Amniotic stem cell (primary cell): ENCODE measurements at regions not wholly inside any gene's neighbourhood (a gene's known extent, or its start where the extent isn't known, plus 50 kb on each side); places are given as distances from the start of the nearest gene placed in this dataset.
A peak's percentile ranks its signal among the peaks of the same experiment; 100 is the strongest.
"Not testable (repeated sequence)": the region's sequence is repeated elsewhere in the genome, so short reads cannot be mapped to it uniquely, and the experiment has no call there.

Experiments used
- DNase-seq: peaks from one replicate; lab custom pipeline; 2025; lab: John Stamatoyannopoulos, UW

DNA sequence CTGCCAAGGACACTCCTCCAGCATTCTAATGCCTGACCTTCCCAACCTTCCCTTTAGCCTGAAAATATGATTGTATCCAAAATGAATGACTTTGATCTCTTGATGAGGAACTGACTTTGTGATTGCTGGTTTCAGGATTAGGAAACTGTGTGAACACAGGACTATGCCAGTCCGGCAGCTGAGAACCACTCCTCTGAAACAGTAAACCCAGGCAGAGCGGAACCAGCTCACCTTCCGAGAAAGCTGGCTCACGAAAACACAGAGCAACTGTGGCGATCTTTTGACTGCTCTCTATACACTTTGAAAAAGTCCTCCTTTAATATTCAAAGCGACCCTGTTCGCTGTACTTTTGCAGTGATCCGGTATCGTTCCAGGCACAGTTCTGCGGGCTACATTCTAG, 258.8 kb upstream of the IRS2 start:
- DNase-seq, result no peak

DNA sequence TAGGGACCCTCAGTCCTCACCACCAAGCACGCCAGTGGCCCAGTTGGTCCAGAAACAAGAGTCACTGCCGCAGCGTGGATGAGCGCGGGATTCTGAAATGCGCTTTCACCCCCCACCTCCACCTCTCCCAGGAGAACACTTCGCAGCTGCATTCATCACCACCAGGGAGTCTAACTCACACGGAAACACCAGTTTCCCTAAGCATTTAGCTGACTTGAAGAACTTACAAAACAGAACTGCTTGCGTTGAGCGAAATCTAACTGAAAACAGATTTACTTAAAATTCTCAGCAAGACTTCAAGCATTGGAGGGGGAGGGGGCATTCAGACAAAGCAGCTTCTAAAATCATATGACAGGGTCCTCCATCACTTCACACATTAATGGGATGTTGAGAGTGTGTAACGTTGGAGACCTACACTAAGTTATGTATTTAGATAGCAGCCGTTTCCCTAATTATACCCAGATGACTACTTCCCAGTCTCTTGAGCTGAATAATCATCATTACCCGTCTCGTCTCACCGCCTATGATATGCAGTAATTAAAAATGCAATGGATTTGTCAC, 258.2 kb upstream of the IRS2 start:
- DNase-seq, result no peak

DNA sequence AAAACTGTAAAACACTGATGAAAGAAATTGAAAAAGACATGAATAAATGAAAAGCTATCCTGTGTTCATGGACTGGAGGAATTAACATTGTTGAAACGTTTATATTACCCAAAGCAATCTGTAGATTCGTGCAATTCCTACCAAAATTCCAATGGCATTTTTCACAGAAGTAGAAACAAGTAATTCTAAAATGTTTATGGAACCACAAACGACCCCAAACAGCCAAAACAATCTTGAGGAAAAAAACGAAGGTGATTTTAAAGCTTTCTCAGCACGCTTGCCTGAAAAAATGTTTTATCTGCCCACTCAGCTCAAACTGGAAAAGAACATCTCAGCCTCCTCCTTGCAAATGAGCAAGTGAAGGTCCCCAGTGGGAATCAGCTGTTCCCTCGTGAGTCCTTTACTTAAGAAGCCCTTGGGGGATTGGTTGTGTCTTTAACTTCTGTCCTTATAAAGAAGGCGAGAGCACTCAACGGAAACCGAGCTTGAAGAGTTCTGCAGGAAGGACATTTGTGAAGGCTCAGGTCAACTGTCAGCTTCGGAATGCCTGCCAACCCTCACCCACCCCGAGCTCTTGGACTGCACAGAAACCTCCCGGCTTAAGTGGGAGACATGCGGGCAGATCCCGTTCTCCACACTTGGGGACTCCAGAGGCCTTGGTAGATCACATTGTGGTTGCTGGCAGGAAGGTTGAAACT, 256.0 kb upstream of the IRS2 start:
- peak; percentile 25 for DNase-seq

DNA sequence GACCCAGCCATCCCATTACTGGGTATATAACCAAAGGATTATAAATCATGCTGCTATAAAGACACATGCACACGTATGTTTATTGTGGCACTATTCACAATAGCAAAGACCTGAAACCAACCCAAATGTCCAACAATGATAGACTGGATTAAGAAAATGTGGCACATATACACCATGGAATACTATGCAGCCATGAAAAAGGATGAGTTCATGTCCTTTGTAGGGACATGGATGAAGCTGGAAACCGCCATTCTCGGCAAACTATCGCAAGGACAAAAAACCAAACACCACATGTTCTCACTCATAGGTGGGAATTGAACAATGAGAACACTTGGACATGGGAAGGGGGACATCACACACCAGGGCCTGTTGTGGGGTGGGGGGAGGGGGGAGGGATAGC, 255.3 kb upstream of the IRS2 start:
- DNase-seq, result not testable (repeated sequence)

DNA sequence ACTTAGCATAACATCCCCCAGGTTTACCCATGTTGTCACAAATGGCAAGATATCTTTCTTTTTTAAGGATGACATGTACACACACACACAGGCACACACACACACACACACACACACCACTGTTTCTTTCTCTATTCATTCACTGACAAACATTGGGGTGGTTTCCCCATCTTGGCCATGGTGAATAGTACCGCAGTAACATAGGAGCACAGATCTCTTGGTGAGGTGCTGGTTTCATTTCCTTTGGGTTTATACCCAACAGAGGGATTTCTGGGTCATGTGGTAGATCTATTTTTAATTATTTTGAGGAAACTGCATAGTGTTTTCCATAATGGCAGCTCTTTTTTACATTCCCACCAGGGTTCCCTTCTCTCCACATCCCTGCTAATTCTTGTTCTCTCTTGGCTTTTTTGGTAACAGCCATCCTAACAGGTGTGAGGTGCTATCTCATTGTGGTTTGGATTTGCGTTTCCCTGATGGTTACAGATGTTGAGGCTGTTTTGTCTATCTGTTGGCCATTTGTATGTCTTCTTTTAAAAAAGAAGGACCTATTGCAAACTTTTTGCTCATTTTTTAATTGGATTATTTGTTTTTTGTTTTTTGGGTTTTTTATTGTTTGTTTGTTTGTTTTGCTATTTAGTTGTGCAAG, 251.7 kb upstream of the IRS2 start:
- DNase-seq, result no peak

DNA sequence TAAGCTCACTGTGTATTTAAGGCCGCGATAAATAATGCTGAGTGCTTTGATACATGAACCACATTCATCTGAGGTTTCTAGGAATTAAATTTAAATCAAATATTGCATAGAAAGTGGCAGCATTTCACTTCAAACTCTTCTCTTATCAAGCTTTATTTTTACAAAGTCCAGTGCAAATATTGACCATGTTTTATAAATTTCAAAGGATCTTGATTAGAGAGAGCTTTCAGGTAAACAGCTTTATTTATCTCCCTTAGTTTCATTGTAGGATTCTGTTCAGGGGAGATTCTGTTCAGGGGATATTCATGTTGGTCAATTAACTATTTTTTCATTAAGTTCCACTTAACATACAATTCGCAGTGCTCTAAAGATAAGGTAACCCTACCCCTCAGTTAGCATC, 249.7 kb upstream of the IRS2 start:
- no peak for DNase-seq

DNA sequence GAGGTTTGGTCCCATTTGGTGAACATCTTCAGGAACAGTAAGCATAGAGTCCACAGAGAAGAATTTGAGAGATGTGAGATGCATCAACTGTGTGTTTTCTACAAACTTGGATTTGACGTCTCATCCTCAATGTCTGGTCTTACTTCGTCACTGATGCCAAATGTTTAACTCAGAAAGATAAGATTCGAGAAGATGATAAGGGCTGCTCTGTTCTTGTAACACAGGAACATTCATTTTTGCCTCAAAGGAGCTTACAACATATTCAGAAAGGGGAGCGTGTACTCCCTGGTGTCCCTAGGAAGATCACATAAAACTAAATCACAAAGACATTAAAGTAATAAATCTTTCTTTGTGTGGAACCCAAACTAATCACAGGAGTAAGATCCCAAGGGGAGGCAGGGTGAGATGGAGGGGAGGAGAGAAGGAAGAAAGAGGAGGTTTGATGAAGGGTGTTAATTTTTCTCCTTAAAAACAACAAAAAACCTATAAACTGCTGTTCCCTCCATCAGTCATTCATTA, 247.7 kb upstream of the IRS2 start:
- DNase-seq, result no peak

DNA sequence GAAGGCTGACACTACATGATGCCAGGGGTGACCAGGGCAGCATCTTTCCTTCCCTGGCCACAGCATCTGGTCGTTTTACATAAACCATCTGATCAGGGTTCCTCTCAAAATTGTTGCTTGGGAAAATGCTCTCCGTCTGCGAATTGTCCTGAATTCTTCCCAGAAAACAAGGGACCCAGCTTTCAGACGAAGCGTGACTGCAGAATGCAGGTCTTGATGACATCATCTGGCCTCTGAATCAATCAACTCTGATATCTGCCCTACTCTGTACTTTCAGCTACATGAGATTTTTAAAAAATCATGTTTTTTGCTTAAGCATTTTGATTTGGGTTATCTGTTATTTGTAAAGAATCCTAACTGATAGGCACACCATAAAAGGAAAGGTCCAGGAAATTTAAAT, 246.6 kb upstream of the IRS2 start:
- DNase-seq, result no peak

DNA sequence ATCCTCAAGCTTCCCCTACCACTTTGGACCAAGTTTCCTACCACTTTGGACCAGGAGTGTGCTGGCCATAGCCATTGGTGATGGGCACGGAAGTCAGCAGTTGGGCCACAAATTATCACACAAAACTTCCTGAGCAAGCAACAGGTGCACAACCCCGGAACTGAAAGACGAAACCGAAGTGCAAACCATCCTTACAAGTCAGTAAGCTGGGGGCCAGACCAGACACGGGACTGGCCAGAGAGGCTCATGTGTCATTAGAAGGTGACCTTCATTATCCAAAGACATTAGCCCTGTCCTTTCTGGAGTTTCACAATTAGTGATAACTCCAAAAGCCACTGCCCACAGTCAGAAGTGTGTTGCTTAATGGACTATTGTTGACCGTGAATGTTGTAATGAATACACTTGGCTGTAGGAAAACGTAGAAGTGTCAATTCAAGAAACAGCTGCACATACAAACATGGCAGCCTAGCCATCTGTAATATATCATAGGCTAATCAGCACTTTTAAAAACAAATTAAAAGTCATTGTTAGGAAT, 244.1 kb upstream of the IRS2 start:
- DNase-seq, result no peak

DNA sequence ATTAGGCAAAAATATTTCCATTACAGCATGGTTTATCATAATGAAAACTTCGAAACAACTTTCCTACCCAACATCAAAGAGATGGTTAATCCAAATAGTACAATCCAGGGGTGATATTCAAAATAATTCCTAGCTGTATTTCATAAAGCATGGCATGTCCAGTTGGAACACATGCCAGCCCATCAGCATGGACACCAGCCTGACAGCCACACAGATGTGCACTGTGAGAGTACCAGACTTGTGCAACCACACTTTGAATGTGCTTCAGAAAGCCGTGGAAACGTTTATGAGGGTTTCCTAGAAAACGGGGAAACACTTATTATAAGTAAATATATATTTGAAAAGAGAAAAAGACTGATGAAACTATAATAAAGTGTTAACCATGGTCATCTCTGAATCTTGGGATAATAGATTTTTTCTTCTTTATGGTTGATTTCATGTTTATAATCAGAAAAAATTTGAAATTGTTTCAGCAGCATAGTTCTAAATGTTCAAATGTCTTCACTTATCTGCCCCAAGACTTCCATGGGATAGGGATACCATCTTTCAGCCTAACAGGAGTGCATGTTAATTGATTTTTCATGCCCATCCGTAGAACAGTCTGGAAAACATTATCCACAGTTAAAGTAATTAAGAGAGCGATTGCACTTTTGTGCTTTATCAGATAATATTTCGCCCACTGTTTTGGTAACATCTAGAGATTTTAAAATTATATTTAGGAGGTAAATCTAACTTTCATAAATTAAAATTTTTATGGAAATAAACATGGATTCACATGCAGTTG, 242.6 kb upstream of the IRS2 start:
- no peak for DNase-seq

DNA sequence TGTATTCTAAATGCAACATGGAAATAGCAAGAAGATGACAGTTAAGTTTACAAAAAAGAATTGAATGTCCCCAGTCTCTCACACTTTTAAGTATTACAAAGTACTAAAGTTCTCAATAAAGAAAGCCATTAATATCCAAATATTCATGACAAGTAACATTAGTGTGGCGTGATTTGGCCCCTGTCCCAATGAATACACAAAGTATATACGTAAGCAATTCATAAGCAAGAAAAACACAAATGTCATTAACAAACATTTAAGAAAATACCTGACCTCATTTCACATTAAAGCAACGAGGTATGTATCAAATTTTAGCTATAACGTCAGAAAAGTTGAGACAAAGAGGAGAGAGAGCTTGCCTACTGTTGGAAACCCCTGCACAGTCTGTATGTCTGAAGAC, 241.9 kb upstream of the IRS2 start:
- DNase-seq, result no peak

DNA sequence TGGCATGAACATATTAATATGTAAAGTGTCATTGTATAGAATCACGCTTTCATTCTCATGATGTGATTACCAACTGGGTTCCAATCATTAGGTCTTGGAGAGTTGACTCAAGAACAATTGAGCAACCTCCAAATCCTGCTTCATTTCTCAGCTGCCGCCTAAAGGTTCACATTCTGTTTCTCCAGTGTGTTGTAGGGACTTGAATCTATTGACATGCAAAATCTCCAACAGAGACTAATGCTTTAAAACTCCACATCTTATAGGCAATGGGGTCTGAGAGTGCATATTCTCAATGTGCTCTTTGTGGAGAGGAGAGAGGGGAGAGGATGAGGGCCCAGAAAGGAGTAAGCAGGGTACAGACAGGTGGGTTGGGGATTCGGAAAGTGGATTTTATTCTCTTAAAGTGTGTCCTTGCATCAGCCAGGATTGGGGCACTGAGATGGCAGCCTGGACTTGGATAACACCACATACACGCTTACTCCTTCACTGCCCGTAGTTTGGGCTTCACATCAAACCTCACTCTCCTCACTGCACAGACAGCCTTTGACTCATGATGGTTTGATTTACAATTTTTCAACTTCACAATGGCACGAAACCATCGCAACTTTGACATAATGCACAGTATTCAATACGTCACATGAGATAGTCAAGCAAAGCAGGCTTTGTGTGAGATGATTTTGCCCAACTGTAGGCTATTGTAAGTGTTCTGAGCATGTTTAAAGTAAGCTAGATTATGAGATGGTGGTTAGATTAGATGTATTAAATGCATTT, 241.3 kb upstream of the IRS2 start:
- DNase-seq, result no peak

DNA sequence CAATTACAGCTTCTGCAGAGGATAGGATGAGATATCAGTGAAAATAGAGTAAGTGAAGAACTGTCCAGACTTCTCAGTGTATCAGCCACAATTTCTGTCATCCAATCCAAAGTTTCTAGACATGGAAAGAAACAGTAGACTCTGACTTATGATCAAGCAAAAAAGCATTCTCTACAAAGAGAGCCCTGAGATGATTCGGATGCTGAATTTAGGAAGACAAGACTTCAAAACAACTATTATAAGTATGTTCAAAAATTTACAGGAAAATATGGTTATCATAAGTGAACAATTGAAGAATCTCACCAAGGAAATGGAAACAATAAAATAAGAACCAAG, 238.2 kb upstream of the IRS2 start:
- DNase-seq, result no peak

DNA sequence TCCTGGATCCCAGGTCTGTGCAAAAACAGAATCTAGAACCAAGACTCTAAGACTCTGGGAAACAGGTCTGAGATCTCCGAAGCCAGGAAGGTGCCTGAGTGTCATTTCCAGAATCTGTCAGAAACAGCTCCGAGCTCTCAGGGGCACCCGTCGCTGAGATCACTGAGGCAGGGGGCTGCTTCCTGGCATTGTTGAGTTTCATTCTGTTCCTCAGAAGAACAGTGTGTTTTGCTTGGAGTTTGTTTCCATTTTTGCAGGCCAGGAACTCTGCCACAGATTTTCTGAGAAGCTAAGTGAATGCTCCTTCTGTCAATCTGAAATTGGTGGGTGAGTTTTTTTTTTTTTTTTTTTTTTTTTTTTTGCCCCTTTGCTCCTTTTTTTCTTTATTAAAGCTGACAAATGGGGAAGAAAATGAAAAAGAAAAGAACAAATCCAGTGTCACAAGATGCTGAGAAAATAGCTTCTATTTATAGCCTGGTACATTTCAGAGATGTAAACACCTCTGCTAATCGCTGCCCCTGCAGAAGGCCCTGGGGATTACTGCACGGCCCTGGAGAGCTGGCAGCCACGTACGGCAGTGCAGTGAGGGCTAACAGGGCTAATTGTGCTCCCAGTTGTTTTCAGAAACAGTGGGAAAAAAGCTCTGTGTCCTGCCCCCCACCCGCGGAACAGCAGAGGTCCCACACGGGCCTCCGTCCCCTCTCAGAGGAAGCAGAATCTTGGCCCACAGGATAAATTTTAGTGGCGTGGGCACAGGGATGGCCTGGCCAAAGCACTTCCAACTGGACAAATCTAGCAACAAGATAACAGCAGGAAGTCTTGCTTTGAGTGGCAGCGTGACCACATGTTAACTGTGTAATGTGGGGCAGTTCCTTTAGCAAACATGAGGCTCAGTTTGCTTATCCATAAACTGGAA, 237.6 kb upstream of the IRS2 start:
- DNase-seq, result no peak

DNA sequence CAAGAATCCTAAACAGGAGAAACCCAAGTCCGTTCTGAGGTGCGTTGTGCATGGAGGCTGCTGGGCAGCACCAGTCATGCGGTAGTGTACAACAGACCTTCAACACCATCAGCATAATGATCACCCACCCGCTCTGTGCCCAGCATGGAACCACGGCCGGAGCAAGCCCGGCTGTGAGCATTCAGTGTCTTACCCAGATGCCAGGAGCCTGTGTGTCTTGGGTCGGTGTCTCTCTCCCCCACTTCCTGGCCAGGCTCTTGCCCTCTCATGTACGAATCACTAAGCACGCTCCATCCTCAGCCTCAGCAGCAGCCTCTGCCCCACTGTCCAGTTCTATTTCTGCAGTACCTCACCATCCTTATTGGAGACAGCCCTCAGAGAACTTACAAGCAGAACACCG, 231.6 kb upstream of the IRS2 start:
- DNase-seq, result no peak

DNA sequence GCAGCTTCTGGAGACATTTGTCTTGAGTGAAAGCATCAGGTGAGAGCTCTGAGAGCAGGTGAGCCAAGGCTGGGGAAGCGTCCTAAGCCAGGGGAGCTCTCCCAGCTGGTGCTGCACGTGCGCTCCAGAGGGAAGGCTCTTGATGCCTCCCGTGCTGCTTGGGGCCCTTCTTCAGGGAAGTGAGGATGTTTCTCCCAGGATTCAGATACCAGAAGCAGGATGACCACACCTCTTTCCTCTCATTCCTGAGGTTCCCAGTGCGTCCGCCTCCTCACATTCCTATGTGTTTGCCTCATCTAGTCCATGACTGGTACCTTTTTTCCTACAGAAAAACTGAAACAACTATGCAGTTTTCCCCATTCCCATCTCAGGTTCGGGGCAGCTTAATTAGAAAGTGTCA, 231.0 kb upstream of the IRS2 start:
- DNase-seq, result peak; percentile 57

DNA sequence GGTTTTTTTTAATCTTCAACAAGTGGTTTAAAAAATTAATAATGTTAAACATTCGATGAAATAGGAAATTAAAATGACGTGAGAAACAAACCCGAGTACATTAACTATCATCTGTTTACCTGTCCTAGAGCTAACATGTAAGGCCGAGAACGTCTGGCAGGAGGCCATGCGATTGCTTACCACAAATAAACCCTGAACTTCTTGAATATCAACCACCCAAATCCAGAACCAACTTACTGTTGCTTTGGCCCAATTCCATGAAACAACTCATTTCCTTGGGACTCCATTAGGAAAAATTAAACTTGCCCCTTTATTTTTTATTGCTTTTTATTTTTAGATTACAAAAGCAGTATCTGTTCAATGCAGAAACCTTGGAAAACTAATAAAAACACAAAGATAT, 228.9 kb upstream of the IRS2 start:
- DNase-seq, result no peak

DNA sequence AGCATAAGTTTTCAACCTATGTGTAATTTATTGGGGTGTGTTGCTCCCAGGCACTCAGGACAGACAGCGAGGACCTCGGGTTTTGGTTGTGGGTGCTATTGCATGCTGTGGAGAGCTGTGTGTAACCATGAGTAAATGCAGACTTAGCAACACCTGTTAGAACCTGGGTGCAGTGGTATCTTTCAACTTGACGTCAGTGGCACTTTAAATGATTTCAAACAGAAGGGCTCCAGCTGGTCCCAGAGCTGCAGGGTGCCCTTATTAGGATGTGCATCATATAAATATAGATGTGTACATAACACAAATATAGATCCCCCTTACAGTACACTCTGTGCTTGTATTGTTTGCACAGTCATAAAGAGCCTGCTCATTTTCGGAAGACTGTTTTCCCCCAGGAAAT, 228.3 kb upstream of the IRS2 start:
- no peak for DNase-seq

DNA sequence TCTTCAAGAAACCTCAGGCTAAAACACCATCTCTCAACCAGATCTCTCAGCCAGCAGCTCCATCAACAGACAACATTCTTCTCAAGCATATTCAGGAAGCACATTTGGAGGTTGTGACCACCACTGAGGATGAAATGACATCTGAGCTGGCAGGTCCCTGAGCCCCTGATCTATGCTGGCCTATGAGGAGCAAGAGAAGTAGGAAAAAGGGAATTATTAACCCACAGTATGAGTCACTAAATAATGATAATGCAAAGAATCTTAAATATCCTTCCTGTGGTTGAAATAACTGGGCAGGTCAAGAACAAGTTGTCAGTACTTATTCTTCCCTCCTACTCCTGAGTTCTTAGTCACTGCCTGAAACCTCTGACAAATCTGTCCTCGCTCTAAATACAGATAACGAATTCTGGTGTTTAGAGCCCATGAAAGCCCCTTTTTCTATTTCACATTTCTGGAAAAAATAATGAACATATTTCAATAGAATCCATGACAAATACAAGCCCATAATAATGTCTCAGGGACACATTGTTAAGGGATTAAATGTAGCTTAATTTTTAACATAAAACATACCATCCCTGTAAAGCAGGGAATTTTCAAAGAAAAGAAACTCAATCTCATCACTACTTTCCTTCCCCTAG, 225.8 kb upstream of the IRS2 start:
- DNase-seq, result peak; percentile 31

DNA sequence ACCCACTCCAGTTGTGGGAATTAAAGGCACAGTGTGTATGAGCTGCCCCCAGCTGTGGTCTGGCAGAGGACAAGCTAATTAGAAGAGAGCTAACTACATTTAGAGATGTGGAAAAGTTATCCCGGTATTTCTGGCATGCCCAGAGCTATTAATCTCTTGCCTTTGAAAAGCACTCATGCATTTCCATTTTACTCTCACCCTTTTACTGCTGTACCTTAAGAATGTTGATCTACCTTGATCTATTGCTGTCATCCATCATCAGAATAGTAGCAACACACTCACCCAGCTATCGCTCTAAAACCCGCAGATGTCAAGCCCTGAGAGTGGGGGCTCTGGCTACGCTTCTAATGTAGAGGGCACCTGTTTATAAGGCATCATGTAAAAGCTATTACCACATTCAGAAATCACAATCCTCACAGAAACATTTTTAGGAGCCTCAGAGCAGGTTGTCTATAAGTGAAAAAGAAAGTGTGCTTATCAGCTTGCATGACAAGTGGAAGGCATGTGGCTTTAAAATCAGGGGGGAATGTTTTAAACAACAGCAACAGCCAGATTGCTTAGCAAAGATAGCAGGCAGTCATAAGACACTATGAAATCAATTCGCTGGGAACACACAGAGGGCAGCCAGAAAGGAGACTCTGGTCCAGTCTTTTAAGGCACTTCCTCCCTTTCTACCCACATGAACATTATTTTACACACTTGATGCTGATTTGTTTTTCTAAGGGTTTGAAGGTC, 224.2 kb upstream of the IRS2 start:
- DNase-seq, result no peak
